ENCODE measurements at regions not wholly inside any gene's neighbourhood (a gene's known extent, or its start where the extent isn't known, plus 50 kb on each side); places are given as distances from the start of the nearest gene placed in this dataset.

DNA sequence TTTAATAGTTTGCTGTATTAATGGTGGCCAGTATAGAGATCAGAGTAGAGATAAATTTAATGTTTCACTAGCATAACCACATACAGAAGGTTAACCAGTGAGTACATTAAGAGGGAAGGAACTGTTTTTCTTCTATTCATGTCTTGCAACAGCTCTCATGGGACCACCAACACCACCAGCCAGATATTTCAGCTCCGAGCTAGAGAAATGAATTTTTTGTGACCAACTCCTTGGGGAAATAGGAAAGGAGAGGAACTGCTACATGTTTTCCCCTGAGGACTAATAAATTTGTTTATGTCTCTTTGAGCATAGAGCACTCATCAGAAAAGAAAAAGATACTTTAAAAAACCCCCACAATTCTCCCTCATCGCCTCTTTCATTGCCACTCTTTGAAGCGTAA lies 247.5 kb downstream of the MBNL1 start:
- DNase-seq: no peak

DNA sequence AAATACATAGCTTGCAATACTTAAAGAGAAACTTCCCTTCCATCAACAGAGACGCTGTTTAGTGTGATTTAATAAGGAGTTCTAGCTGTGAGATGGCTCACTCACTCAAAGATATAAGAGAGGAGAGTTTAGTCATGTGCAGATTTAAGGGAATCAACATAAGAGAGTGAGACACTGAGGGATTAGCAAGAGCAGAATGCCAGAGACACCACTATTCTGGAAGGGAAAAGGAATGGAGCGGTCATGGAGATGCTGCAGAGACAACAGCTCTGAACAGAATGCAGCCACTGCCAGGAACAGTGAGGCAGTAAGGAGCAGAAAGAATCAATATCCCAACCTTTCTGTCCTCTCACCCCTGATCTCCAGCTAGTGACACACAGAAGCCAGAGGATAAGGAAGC lies 248.8 kb downstream of the MBNL1 start:
- DNase-seq: no peak

DNA sequence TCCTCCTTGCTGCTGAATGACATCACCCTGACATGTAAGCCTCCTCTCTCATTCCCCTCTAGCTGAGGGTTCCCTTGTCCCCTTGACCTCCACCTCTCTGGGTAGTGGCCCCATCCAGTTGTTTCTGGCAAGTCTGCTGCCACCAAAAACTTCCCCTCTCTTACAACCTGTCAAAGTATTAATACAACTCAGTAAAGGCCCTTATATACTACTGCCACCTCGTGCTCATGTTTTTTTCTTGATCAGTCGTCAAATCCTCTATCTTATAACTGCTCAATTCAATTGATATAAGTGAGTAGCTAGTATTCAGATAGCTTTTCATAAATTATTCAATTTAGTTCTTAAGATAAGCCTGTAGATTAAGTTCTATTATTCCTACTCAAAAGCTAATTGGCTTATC lies 249.6 kb downstream of the MBNL1 start:
- no peak for DNase-seq

DNA sequence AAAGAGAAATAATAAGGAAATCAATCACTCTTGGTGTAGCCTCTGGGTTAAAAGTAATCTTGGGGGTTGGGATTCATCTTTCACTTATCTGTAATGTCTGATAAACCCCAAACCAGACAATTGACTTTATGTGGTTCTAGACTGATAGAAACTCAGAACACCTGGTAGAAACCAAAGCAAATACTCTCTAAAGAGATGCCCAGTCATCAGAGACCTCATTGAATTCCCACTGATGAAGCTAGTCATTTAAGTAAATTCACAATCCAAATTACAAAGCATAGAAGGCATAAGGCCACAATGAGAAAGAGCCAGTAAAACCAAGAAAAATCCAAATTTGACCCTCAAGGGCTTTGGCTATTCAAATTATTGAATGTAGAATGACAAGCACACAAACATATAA lies 250.6 kb downstream of the MBNL1 start:
- no peak for DNase-seq

DNA sequence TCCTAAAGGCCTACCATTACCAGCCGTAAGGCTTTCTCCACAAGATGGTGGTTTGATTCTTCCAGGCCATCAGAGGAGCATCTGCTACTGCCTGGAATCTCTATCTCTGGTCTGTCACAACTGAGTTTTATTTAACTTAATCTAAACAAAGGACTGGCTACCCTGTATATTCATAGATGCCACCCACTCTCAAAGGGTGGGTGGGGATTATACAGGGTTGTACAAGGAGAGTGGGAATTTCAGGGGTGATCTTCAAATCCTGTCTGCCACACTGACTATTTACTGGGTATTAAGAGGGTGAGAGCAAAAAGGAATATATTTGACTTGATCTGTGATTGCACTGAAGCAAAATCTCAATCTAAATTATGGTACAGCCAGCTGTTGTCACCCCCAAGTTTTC lies 253.3 kb downstream of the MBNL1 start:
- DNase-seq: no peak

DNA sequence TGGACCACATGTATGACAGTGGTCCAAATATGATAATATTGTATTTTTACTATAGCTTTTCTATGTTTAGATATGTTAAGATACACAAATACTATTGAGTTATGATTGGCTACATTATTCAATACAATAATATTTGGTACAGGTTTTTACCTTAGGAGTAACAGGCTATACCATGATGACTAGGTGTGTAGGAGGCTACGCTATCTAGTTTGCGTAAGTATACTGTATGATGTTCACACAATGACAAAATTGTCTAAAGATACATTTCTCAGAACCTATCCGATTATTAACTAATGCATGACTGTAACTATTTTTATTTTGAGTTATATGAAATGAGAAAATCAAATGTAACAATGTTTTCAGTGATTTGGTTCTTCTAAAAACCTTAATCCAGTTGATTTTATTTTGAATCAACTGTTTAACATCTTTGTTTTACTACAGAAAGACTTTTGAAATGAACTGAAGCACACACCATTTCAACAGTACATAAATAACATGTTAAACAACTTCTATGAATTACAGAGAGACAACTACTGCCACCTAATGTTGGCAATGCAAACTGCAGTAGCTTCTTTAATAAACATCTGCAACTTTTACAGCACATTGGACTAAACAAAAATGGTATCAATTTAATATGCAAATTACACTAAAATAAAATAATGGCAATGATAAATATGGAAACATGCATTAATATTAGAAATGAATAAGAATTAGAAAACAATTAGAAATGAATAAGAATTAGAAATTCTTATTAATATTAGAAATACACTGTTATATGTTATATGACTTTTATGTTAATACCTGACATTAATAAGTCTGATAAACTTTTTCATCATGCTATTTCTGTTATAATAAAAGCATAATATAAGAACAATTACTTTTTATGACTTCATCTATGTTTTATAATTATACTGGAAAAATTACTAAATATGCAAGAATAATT lies 255.7 kb downstream of the MBNL1 start:
- no peak for DNase-seq

DNA sequence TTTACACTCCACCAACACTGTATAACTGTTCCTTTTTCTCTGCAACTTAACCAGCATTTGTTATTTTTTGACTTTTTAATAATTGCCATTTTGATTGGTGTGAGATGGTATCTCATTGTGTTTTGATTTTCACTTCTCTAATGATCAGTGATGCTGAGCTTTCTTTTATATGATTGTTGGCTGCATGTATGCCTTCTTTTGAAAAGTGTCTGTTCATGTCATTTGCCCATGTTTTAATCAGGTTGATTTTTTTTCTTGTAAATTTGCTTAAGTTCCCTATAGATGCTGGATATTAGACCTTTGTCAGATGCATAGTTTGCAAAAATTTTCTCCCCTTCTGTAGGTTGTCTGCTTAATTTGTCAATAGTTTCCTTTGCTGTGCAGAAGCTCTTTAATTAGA lies 263.0 kb downstream of the MBNL1 start:
- no peak for DNase-seq

DNA sequence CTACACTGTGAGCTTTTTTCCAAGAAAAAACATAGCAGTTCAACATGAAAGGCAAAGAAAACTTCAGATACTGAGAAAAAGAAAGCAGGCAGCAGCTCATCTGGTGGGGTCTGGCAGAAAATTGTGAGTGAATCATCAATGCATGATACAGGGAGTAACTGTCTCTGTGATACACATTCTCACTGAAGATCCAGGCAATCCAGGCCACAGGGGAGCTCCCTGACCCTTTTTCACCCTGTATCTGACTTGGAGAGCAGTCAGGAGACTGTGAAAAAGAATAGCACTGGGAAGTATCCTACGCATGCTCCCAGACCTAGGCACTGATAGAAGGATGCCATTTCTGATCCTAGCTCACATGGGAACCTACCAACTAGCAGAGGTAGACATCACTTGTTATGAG lies 269.8 kb downstream of the MBNL1 start:
- no peak for DNase-seq

DNA sequence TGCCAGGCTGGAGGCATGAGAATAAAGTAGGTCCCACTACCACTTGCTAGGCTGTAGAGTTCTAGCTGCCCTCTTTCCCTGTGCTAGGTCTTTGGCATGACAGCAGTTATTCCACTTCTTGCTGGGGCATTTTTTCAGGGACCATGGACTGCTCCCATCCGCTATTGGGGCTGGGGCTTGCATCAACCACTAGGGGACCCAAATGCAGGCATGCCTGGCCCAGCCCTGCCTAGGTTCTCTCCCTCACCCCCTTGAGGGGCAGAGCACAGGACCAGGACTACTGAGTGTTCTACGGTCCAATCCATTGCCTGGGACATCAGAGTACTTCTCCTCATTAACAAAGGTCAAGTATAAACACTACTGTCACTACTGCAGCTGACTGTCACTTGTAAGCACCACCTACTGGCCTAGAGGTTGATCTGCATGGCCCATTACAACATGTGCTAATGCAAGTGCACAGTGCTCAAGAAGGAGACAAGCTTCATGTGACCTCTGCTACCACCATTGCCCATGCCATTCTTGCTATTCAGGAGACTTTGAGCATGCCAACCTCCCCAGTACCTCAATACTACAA lies 270.5 kb downstream of the MBNL1 start:
- no peak for DNase-seq

DNA sequence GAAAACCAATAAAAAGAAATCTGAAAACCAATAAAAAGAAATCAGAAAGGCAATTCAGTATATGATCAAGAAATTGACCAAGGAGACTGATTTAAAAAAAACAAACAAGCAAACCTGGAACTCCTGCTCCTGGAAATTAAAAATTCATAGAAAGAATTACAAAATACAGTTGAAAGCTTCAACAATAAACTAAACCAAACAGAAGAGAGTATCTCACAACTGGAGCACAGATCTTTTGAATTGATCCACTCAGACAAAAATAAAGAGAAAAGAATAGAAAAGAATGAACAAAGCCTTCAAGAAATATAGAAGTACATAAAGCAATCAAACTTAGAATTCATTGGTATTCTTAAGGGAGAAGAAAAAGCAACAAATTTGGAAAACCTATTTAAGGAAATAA lies 271.4 kb downstream of the MBNL1 start:
- no peak for DNase-seq

DNA sequence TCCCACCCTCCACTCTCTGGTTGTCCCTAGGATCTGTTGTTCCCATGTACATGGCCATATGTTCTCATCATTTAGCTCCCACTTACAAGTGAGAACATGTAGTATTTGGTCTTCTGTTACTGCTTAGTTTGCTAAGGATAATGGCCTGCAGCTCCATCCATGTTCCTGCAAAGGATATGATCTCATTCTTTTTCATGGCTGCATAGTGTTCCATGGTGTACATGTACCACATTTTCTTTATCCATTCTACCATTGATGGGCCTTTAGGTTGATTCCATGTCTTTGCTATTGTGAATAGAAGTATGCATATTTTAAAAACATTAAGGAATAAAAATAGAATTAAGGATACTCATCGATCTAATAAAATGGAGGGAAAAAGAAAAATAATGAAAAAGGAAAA lies 278.4 kb downstream of the MBNL1 start:
- DNase-seq: no peak

DNA sequence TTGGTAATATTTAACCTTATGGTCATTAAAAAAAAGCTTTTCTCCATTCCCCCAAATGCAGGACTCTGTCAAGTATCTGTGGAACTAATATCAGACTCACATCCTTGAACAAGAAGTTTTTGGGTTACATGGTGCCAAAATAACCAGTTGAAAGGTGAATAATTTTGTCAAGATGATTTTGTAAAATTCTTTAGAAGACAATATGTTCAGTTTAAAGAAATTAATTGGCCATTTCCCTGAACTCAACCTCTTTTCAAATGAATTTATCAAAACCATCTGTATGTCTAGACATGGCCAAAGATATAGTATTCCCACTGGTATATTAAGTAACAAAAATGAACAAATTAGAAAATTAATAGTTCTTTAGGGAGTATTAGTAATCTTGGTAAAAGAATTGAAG lies 280.5 kb downstream of the MBNL1 start:
- no peak for DNase-seq

DNA sequence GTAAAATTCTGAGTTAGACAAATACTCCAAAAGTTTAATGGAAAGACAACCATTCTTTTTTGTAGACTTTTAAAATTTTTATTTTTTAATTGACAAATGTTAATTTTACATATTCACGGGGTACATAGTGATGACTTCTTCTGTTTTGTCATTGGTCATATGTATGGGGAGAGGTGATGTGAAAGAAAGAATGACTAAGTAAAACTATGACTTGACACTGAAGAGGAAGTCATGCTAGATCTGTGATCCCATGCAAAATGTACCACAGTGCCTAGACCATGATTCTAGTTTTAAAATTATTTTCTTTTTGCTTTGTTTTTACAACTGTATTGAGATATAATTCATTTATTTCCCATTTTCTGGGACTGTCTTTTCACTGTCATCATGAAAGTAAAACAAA lies 281.6 kb downstream of the MBNL1 start:
- no peak for DNase-seq

DNA sequence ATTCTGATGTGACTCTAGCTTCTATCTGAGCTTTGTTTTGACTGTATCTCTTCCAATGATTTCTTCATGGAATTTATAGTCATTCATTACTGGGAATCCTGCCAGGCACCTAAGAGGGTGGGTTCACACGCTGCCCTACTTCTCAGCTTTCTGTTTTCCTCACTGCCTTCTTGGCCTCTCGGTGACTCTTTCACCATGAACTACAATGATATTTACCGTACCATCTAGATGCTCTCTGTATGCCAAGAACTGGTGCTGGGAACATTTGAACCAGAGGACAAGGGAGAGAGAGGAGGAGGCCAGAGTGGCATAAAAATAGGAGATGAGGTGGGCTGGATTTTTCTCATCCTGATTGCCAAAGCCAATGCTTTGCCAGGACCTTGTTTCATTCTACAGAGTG lies 280.0 kb upstream of the P2RY1 start:
- no peak for DNase-seq

DNA sequence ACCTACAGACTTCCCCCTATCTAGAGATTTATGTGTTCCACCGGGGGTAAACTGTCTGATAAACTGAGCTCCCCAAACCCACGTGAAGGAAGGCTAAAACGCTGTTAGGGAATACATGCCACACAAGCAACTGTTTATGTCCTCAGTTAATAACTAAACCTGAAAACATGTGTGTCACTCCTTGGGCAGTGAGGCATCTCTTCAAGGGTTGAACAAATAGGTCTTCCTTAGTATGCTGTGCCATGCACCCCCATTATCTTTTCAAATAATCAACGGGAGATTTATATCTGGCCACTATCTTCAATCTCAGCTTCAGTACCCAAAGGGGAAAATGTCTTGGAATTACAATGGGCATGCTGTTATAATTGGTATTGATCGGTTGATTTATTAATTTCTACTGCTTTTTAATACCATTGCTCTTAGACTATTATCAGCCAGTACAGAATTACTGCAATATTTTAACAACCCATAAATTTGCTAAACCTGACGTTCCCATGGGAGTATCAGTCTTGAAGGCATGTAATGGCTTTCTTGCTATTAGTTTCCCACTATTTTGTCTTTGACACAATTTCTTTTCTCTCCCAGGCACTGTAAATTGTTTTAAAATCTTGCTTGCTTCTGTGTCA lies 279.2 kb upstream of the P2RY1 start:
- no peak for DNase-seq

DNA sequence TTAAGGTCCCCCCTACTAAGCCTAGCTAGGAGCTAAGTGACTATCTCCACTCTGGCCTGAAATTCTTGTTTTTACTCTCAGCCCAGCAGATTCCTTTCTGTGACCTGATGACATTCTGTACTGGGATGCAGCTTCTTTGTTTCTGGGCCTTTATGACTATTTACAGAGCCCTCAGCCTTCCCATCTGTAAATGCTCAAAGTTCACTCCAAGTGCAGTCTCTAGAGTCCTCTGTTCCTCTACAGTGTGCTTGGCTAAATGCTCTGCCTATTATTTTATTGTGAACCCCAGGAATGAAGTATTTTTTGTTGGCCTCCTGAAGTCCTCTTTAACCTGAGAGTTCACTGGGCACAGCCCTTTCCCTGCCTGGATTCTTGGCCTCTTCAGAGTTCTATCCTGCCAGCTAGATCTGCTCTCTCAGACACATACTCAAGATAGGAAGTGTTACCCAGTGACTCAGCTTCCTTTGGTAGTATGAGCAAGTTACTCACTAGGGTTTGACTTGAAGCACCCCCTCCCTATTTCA lies 278.1 kb upstream of the P2RY1 start:
- DNase-seq: no peak

DNA sequence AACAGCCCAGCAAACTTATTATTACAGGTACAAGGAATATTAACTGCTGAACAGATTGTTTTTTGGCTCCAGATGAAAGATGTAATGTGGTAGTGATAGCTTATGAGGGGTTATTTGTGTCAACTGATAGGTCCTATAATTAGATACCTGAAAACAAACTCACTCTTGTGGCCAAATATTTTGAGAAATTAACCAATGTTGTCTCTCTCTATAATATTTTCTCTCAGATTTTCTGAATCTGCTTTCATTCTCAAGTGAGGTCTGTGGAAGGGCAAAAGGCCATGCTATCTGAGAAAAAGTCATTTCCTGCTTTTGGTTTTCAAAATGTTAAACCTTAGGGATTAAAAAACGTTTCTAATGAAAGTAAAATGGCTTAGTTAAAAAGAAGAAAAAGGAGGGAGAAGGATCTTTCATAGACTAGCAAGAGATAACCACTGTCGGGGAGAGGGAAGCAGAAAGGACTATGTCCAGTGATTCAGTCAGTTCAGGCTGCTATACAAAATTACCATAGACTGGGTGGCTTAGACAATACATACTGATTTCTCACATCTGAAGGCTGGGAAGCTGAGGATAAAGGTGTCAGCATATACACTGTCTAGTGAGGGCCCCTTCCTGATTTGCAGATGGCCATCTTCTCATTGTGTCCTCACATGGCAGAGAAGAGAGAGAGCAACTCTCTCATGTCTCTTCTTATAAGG lies 277.5 kb upstream of the P2RY1 start:
- DNase-seq: no peak

DNA sequence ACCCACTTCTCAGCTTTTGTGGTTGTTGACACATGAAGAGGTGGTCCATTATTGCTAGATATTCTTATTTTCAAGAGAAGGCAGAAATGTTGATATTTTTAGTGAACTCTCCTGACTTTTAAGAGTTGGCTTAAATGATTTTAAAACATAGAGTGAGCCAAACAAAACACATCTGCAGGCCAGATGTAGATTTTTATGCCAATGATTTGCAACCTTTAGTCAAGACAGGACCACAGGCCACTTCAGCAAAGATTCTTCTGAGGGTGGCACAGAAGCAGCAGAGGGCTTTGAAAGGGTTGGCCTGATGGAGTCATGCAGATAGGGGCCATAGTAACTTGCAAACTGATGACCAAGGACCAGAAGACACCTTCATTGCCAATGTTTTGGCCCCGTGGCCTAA lies 276.5 kb upstream of the P2RY1 start:
- DNase-seq: no peak

DNA sequence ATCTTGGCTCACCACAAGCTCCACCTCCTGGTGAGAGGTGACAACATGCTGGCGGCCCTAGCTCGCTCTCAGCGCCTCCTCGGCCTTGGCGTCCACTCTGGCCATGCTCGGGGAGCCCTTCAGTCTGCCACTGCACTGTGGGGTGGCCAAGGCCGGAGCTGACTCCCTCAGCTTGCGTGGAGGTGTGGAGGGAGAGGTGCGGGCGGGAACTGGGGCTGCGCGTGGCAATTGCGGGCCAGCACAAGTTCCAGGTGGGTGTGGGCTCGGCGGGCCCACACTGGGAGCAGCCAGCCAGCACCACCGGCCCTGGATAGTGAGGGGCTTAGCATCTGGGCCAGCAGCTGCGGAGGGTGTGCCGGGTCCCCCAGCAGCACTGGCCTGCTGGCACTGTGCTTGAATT lies 275.7 kb upstream of the P2RY1 start:
- no peak for DNase-seq

DNA sequence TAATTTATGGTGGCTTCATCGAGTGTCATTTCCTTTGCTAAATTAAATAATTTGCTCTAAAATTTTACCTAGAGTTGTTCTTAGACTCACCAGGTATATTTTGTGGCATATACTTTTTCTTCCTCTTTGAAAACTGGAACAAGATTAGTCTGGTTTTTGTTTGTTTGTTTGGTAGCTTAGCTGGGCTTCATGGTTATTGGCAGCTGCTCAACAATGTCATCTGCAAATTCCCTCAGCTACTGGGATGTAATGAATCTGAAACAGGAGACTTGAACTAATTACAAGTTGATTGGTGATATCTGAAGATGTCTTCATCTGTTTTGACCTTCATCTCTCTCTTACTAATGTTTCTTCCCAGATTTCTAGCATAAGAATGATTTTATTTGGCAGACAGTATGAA lies 270.5 kb upstream of the P2RY1 start:
- DNase-seq: no peak

DNA sequence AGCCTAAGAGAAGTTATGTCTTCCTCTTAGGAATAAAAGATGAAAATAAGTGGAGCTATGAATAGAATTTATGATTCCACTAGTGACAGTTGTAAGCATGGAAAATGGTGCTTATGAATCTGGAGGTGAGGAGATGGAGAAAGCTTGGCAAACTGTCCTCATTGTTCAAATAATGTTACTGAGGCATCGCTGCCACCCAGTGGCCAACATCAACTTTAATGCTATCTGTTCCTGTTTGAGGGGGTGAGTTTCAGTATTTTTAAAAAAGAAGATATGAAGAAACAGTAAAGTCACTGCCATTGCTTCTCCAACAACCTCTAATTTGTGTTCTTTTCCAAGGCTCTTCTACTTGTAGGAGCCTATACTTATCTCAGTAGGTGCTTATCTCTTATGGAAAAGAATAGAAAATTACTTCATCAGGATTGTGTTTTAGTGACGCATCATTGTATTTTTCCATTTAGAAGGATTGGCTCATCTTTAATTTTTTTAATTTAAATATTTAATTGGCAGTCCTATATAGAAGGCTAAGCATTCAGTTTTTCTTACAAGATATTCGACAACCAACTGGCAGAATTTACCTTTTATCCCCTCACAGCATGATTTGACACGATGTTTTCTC lies 260.4 kb upstream of the P2RY1 start:
- DNase-seq: no peak

DNA sequence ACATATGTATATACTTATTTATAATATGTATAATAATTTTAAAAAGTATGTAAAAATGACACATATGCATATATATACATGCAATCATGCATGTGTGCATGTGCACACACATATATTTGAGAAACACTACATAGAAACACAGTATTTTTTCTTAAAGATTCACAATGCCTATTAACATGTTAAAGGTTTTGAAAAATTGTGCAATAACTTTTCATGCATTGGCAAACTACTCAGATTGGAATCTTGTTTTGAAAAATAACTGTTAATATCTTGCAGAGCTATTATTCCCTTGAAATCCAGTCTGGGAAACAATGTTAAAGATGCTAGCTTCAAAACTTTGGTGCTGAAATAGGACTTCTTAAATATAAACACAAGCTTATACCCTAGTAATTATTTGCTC lies 256.2 kb upstream of the P2RY1 start:
- no peak for DNase-seq

DNA sequence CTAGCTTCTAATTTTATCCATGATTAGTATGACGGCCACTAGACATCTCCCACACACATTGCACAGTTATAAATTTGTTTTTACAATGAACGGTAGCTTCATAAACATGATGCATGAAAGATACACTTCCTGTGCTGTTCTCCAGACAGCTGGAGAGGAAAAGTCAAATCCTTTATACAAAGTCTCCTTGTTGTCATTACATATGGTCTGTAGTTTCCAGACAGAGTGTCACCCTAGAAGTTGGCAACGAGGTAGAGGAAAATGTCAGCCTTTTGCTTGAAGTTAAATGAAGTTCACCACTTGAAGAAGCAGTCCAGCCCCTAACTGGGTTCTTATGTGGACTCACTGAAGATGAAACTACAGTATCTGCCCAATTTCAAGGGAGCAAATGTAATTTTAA lies 253.0 kb upstream of the P2RY1 start:
- no peak for DNase-seq
